Activated T-cell treated with anti-CD3 and anti-CD28 coated beads, Interleukin-2, amount 50 U/mL, for 4 hours (primary cell): ENCODE measurements at regions not wholly inside any gene's neighbourhood (a gene's known extent, or its start where the extent isn't known, plus 50 kb on each side); places are given as distances from the start of the nearest gene placed in this dataset.

Experiments used
- ATAC-seq, 2 donors: fragments of 200-7000 bp; cut with Tn5 transposase; one replicate each; pipeline ENCODE4 v1.10.0; 2021
- DNase-seq: peaks from one replicate; pipeline ENCODE4 v3.0.0-alpha.2; 2020
- H3K27me3 Mint-ChIP-seq: one replicate; pipeline ENCODE4 v1.8.0; 2021; ENCODE audit warnings: low read depth, mixed read lengths
- H3K36me3 Mint-ChIP-seq: one replicate; pipeline ENCODE4 v1.8.0; 2022; ENCODE audit warnings: mixed read lengths; ENCODE audit not compliant: insufficient read depth
- H3K4me1 Mint-ChIP-seq: one replicate; pipeline ENCODE4 v1.8.0; 2021; ENCODE audit warnings: low read depth, mixed read lengths
- H3K4me3 Mint-ChIP-seq: one replicate; pipeline ENCODE4 v1.8.0; 2021; ENCODE audit warnings: mild to moderate bottlenecking, moderate library complexity, mixed read lengths
- H3K9me3 Mint-ChIP-seq: one replicate; pipeline ENCODE4 v1.8.0; 2021; ENCODE audit warnings: mixed read lengths

DNA sequence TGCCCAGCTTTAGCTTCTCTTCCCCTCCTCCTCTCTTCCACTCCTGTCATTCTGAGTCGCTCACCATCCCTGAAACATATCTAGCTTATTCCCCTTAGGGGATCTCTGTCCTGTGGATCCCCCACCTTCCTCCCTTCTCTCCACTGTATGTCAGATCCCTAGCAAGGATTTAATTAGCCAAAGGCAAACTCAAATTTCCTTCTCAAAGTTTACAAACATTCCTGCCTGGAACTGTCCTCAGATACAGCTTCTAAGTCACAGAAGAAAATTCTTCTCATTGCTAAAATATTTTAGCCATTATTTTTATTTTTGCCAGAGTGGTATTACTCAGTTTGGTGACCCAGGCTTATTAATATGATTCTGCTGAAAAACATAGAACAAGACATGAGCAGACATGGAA, 315.3 kb downstream of the CYP26B1 start:
- Mint-ChIP-seq H3K27me3 (no peaks in the 10 kb centered on the region), H3K4me3 (no peak overlapping the region), H3K36me3 (no peaks in the 10 kb centered on the region), H3K4me1 (no peaks in the 10 kb centered on the region), H3K9me3 (no peaks in the 10 kb centered on the region)
- ATAC-seq (no peak), DNase-seq (no peak)

DNA sequence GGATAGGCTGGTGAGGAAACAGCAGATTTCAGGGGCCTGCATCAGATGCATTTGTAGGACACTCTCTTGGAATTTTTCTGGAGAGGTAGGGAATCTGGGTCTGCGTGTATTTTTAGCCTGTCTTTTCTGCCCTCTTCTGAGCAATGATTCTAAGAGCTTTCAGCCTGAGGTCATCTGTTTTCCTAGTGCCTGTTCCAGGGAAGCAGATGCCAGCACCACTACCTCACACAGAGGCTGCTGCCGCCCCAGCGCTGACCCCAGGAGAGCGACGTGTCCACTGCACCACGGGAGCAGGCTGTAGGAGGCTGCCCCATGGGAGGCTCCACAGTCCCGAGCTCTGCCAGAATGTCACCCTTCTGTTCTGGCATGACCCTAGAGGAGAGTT, 316.5 kb downstream of the CYP26B1 start:
- DNase-seq (no peak), ATAC-seq (no peak)
- Mint-ChIP-seq H3K4me3 (no peak overlapping the region), H3K27me3 (no peaks in the 10 kb centered on the region), H3K9me3 (no peaks in the 10 kb centered on the region), H3K36me3 (no peaks in the 10 kb centered on the region), H3K4me1 (no peaks in the 10 kb centered on the region)

DNA sequence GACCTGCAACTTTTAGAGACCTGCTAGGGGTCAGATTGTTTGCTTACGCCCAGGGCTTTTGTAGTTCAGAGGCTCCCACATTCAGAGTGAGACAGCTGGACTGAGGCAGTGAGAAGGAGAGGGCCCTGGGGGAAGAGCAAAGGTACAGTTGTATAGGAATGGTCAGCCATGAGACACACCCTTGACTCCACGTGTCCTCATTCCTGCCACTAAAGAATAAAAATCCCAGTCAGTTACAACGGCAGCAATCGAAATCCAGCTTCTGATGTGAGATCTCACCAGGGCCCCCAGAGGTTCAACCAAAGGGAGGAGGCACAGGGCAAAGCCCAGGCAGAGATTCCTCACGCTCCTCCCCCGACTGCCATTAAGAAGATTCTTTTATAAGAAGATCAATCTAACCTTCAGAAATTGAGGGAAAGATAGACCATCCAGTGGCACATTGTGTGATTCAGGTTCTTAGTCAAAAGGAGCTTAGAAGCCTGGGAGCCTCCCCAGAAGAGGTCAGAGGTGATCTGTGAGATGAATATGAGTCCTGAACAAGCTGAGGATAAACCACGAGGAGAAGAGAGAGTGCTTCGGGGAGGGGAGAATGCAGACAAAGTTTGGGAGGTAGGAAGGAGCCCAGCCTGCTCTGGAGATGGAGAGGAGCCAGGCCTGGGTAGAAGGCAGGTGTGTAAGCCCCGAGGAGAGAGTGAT, 317.0 kb downstream of the CYP26B1 start:
- Mint-ChIP-seq H3K4me1 (no peaks in the 10 kb centered on the region), H3K9me3 (no peaks in the 10 kb centered on the region), H3K4me3 (no peak overlapping the region), H3K27me3 (no peaks in the 10 kb centered on the region), H3K36me3 (no peaks in the 10 kb centered on the region)
- no peak for ATAC-seq
- DNase-seq: no peak

DNA sequence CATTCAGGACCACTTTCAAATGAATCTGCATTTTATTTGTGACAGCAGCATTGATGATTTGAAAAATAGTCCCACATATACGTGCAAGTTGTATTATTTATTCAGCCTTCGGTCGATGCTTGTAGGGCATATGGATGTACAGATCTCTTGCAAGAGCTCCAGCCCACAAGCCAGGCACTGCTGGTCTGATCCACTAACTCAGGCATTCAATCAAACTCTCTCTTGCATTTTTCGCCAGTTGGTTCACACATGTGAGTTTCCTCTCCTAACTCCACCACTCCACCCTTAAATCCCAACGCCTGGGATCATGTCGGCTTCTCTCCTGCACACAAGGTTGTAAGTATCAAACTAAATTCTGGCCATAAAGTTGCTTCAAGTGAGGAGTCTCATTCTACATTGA, 318.7 kb downstream of the CYP26B1 start:
- Mint-ChIP-seq H3K4me1 (no peaks in the 10 kb centered on the region), H3K27me3 (no peaks in the 10 kb centered on the region), H3K9me3 (peaks cover 3% of the 10 kb centered on the region), H3K36me3 (no peaks in the 10 kb centered on the region), H3K4me3 (no peak overlapping the region)
- ATAC-seq: no peak
- no peak for DNase-seq

DNA sequence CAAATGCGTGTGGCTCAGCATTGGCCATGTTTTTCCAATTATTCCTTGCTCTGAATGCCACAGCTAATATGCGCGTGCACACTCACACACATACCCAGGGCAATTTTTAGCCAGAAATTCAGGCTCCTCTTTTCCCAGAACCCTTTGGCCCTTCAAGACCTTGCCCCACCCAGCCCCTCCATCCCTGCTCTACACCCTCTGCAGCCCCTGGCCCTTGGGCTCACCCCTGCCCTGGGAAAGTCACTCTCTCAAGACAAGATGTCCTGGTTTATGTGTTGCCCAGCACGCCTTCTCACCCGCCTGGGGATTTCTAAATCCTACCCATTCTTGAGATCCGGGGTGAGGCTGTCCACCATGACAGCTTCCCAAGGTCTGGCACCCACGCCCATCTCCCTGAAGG, 319.7 kb downstream of the CYP26B1 start:
- DNase-seq (no peak), ATAC-seq (no peak)
- Mint-ChIP-seq H3K27me3 (peaks cover 3% of the 10 kb centered on the region), H3K9me3 (peaks cover 3% of the 10 kb centered on the region), H3K4me1 (no peaks in the 10 kb centered on the region), H3K4me3 (no peak overlapping the region), H3K36me3 (no peaks in the 10 kb centered on the region)

DNA sequence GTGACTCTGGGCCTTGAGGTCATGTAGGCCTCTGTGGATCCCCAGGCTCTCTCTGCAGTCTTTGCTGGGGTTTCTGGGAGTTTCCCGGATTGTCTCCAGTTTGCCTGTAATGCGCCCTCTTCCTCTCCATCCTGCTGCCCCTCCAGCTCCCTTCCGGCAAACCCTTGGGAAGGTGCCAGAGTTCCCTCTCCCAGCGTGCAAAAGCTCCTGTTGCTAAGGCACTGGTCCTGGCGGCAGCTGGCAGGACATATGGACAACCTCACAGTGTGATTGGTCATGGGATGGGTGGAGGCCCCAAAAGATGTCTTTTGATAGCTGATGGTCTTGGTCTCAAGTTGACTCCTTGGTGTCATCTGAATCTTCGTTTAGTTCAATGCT, 320.1 kb downstream of the CYP26B1 start:
- peaks cover 6% of the 10 kb centered on the region for H3K27me3 Mint-ChIP-seq
- H3K4me1 Mint-ChIP-seq: no peaks in the 10 kb centered on the region
- H3K4me3 Mint-ChIP-seq: no peak overlapping the region
- DNase-seq: no peak
- no peak for ATAC-seq
- H3K9me3 Mint-ChIP-seq: peaks cover 3% of the 10 kb centered on the region
- H3K36me3 Mint-ChIP-seq: no peaks in the 10 kb centered on the region

DNA sequence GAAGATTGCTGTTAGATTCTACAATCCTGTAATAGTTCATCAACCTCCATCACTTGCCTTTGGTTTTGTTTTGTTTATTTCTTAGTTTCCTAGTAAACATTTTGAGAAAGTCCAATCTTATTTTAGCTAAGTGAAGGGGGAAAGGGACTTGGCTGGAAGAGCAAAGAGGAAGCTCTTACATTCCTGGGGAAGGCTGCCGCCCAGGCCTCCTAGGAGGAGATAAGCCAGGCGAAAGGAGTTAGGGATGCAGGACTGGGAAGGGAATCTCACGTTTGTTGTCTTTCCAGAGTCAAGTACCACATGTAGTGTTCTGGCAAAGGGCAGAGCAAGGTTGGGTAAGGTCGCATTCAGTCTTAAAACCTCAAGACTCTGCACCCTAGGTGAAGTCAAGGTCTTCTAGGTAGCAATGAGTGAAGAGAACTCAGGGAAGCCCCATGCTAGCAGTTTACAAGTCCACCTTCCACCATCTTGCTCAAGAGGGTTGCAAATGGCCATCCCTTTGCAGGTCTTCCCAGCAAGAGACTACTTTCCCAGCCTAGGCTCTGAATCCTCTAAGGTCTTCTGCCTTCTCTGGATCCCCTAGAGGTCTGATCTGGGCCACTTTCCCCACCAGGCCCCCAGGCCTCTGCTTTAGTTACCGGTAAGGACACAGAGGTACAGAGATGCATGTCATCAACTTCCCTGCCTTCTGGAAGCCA, 320.7 kb downstream of the CYP26B1 start:
- Mint-ChIP-seq H3K4me3 (no peak overlapping the region), H3K9me3 (peaks cover 3% of the 10 kb centered on the region), H3K27me3 (peaks cover 6% of the 10 kb centered on the region), H3K36me3 (no peaks in the 10 kb centered on the region), H3K4me1 (no peaks in the 10 kb centered on the region)
- no peak for ATAC-seq
- no peak for DNase-seq

DNA sequence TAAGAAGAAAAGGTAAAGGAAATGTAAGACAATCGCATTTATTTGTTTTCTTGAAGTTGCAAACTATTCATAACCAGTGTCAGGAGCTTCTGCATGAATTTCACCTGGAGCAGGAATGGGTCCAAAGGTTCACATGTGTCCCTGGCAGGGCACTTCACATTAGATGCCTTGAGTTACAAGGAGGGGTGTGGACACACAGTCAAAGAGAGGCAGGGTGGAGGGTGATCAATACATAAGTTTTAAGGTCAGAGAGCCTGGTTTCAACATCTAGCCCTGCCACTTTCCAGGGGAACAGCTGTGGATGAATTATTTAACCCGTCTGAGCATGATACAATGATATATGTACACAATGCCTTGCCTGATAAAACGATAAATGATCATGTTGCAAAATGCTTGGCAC, 321.4 kb downstream of the CYP26B1 start:
- Mint-ChIP-seq H3K4me1 (no peaks in the 10 kb centered on the region), H3K27me3 (peaks cover 6% of the 10 kb centered on the region), H3K36me3 (no peaks in the 10 kb centered on the region), H3K9me3 (peaks cover 3% of the 10 kb centered on the region), H3K4me3 (no peak overlapping the region)
- ATAC-seq (no peak), DNase-seq (no peak)

DNA sequence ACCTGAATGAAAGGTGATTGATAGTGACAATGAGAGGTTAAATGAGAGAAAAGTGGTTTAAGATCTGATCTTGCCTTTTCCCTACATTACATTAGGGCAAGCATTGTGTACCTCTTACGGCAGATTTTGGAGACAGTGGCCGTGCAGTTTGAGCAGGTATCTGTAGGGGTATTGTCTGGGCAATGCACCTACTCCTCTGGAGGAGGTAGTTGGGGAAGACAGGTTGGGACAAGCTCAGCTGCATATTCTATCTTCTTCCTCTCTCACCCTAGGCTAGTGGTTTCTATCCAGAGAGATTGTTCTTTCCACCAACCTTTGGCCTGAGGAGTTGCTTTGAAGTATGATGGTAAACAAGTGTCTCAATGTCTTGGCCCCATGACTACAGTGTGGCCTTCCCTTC, 323.2 kb downstream of the CYP26B1 start:
- peaks cover 3% of the 10 kb centered on the region for H3K9me3 Mint-ChIP-seq
- no peaks in the 10 kb centered on the region for H3K36me3 Mint-ChIP-seq
- H3K4me1 Mint-ChIP-seq: no peaks in the 10 kb centered on the region
- no peak for ATAC-seq
- H3K4me3 Mint-ChIP-seq: no peak overlapping the region
- peaks cover 6% of the 10 kb centered on the region for H3K27me3 Mint-ChIP-seq
- DNase-seq: no peak

DNA sequence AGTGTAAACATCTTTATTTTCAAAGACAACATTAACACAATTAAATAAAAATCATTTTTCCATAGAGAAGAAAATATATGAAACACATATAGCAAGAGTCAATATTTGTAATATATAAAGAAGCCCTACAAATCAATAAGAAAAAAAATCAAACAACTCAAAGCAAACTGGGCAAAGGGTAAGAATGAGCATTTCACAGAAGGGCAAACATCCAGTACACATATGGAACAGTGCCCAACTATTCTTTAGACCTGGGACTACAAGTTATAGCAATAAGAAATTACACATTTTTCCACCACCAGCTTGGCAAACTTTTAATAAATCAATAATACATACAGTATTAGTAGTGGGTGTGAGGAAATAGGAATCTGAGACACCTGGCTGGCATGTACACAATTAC, 324.1 kb downstream of the CYP26B1 start:
- no peaks in the 10 kb centered on the region for H3K4me1 Mint-ChIP-seq
- ATAC-seq (no peak), DNase-seq (no peak)
- no peak overlapping the region for H3K4me3 Mint-ChIP-seq
- H3K36me3 Mint-ChIP-seq: no peaks in the 10 kb centered on the region
- H3K27me3 Mint-ChIP-seq: peaks cover 6% of the 10 kb centered on the region
- H3K9me3 Mint-ChIP-seq: peaks cover 3% of the 10 kb centered on the region

DNA sequence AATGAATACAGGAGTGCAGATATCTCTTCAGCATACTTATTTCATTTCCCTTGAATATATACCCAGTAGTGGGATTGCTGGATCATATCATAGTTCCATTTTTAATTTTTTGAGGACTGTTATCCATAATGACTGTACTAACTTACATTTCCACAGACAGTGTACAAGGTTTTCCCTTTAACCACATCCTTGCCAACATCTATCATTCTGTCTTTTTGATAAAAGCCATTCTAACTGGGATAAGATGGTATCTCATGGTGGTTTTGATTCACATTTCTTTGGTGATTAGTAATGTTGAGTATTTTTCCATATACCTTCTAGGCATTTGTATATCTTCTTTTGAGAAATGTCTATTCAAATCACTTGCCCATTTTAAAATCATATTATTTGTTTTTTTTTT, 325.2 kb downstream of the CYP26B1 start:
- Mint-ChIP-seq H3K4me1 (no peaks in the 10 kb centered on the region), H3K36me3 (no peaks in the 10 kb centered on the region), H3K9me3 (peaks cover 3% of the 10 kb centered on the region), H3K27me3 (peaks cover 6% of the 10 kb centered on the region), H3K4me3 (no peak overlapping the region)
- DNase-seq: no peak
- no peak for ATAC-seq

DNA sequence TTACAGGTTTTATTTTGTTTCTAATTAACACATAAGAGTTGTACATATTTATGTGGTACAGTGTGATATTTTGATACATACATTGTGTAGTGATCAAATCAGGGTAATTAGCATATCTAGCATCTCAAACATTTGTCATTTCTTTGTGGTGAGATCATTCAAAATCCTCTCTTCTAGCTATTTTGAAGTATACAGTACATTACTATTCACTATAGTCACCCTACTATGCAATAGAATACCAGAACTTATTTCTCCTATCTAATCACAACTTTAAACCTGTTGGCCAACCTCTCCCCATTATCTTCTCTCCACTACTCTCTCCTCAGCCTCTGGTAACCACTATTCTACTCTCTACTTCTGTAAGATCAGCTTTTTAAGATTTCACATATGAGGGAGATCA, 325.8 kb downstream of the CYP26B1 start:
- no peak for ATAC-seq
- Mint-ChIP-seq H3K4me3 (no peak overlapping the region), H3K9me3 (peaks cover 3% of the 10 kb centered on the region), H3K36me3 (no peaks in the 10 kb centered on the region), H3K27me3 (peaks cover 6% of the 10 kb centered on the region), H3K4me1 (no peaks in the 10 kb centered on the region)
- no peak for DNase-seq

DNA sequence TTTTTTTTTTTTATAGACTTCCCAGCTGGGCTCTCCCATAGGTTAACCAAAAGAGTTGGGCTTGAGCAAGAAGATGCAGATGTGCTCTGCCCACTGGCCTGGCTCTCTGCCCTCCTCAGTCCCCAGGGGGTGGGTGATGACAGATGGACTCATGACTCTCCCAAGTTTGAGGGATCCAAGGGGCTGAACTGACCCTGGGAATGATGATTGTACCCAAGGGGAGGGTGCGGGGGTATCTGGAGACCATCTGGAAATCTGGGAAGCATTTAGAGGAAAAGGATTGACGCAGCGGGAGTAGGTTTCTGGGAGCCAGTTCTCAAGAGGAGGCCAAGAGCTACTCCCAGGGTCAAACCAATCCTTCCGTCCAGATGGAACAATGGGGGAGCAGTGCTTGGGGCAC, 330.8 kb downstream of the CYP26B1 start:
- Mint-ChIP-seq H3K4me1 (no peaks in the 10 kb centered on the region), H3K36me3 (no peaks in the 10 kb centered on the region), H3K27me3 (peaks cover 3% of the 10 kb centered on the region), H3K9me3 (no peaks in the 10 kb centered on the region), H3K4me3 (no peak overlapping the region)
- ATAC-seq (no peak), DNase-seq (no peak)

DNA sequence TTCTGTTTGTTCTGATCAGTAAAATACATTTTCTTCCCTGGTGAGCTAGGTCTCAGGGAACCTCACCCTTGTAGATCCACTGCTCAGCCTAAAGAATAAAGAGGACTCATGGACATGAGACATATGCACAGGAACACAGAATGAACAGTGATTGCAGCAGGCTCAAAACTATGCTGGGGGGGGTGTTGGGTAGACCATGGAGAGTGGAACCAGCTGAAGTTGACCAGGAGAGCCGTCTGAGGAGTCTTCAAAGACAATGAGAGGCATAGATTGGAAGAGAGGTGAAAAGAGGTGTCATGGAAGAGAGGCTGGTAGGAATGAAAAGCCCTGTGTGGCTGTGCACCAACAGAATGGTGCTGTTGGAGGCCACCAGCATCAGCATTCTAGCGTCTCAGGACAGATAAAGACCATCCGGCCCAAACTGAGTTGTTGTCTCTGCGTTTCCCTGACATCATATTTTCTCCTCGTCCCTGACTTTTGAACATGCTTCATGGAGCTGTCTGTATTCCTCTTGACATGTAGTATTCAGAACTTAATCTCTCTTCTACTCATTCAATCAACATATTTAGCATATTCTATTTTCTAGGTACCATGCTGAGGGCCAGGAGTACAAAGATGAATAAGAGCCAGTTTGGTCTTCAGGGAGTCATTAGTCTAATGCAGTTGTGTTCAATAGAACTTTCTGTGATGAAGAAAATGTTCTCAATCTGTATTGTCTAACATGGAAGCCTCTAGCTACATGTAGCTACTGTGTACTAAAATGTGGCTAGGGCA, 331.8 kb downstream of the CYP26B1 start:
- DNase-seq (no peak), ATAC-seq (no peak)
- no peak overlapping the region for H3K4me3 Mint-ChIP-seq
- H3K27me3 Mint-ChIP-seq: peaks cover 3% of the 10 kb centered on the region
- no peaks in the 10 kb centered on the region for H3K36me3 Mint-ChIP-seq
- H3K9me3 Mint-ChIP-seq: no peaks in the 10 kb centered on the region
- no peaks in the 10 kb centered on the region for H3K4me1 Mint-ChIP-seq

DNA sequence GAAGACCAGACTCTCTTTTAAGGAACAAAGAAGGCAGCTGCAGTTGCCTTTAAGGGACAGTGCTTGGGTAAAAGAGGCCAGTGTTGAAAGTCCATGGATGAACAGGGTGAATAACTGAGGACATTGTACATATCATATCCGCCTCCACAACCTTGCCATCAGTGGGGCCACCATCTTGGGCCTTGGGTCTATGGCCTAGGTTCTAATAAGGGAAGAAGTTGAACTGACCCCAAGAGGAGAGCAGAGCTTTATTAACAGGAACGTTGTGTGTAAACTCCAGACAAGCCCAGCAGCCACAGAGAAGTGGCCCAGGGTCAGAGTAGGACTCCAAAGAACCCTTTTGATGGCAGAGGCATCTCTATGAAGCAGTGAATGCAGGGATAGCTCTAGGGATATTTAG, 332.8 kb downstream of the CYP26B1 start:
- no peaks in the 10 kb centered on the region for H3K4me1 Mint-ChIP-seq
- ATAC-seq (no peak), DNase-seq (no peak)
- H3K27me3 Mint-ChIP-seq: peaks cover 3% of the 10 kb centered on the region
- H3K9me3 Mint-ChIP-seq: no peaks in the 10 kb centered on the region
- H3K36me3 Mint-ChIP-seq: no peaks in the 10 kb centered on the region
- no peak overlapping the region for H3K4me3 Mint-ChIP-seq
